HG02610 (cell line): ENCODE measurements at regions not wholly inside any gene's neighbourhood (a gene's known extent, or its start where the extent isn't known, plus 50 kb on each side); places are given as distances from the start of the nearest gene placed in this dataset.
A peak's percentile ranks its signal among the peaks of the same experiment; 100 is the strongest.
"Not testable (repeated sequence)": the region's sequence is repeated elsewhere in the genome, so short reads cannot be mapped to it uniquely, and the experiment has no call there.

Experiments used
- ATAC-seq: cut with Tn5 transposase; IDR thresholded peaks from one replicate; pipeline ENCODE4 v1.9.1; 2021; ENCODE audit warnings: mild to moderate bottlenecking, moderate library complexity; ENCODE audit not compliant: unreplicated experiment

DNA sequence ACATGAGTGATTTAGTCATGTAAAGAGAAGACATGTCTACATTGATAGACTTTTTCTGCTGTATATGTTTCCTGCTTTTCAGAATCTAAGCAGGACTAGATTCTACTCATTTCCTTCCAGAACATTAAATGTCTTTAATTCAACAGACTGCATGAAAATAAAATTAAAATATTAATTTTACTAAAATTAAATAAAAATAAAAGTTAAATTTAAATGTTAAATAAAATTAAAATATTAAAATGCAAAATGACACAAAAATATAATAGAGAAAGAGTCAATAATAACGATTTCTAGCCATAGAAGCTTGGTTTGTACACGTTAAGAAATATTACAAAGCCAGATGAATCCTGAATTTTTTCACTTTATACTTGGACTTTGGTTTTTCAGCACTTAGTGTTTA, 552.8 kb upstream of the NR5A2 start:
- ATAC-seq: no peak

GRCh38 chr1:199482426-199482825, 545.1 kb upstream of the NR5A2 start:
- no peak for ATAC-seq

DNA sequence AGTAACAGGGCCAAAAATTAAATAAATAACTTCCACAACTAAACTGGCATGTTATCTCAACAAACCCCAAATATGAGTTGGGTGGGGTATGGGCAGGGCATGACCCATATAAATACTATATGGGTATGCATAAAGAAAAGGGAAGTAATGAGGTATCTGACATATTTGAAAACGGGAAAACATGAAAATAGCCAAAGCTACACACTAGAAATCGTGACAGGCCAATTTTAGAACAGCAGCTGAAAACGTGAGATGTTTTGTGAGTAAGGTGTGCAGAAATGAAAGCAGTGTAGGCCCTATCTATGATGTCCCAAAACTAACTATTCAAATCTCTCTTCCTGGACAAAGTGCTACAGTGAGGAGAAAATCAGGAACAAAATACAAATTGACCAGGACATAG, 537.9 kb upstream of the NR5A2 start:
- no peak for ATAC-seq

GRCh38 chr1:199490769-199491527, 536.6 kb upstream of the NR5A2 start:
- no peak for ATAC-seq

DNA sequence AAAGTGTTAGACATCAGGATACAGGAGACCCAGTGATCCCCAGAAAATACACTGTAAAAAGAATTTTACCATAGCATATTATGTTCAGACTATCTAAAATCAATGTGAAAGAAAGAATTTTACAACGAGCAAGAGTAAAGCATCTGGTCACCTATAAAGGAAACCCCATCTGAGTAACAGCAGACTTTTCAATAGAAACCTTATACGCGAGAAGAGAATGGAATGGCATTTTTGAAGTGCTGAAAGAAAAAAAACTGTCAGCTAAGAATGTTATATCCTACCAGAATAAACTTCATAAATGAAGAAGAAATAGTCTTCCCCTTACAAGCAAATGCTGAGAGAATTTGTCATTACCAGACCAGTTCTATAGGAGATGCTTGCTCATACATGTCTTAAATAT, 532.1 kb upstream of the NR5A2 start:
- ATAC-seq: no peak

DNA sequence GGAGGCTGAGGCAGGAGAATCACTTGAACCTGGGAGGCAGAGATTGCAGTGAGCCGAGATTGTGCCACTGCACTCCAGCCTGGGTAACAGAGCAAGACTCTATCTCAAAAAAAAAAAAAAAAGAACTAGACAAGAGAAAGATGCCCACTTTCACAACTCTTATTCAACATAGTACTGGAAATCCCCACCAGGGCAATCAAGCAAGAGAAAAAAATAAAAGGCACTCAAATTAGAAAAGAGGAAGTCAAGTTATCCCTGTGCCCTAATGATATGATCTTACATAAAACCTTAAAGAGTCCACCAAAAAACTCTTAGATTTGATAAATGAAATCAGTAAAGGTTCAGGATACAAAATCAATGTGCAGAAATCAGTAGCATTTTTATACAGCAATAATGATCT, 528.7 kb upstream of the NR5A2 start:
- ATAC-seq: peak; percentile 63

DNA sequence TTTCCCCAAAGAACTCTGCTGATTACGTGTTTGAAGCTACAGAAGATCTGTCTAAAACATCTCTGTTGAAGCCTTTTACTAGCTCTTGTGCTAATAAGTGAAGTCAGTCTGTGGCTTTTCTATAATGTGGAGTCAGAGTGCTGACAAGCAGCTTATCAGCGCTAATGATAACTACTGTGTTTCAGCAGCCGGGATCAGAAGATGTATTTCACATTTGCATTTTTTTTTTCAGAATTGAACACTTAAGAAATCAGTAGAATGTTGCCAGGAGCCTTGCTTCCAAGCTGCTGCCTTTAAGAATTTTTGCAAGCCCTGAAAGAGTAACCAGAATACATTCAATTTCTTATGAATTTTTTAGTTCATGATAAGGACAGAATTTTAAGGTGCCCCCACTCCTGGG, 519.4 kb upstream of the NR5A2 start:
- ATAC-seq: no peak

DNA sequence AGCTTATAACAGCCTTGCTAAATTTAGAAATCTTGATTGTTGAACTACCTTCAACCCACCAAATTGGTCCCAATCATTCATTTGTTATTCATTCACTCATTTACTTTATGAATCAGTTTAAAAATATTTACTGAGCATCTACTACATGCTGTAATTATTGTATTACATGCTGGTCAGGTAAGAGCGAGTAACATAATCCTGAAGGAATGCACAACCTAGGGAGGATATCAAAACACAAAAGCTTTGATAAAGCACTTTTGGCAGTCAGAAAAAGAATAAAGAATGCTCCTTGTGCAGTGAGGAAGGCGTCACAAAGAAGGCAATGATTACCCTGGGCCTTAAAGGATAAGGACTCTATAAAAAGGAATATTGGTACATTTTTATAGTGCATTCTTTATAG, 518.9 kb upstream of the NR5A2 start:
- no peak for ATAC-seq

DNA sequence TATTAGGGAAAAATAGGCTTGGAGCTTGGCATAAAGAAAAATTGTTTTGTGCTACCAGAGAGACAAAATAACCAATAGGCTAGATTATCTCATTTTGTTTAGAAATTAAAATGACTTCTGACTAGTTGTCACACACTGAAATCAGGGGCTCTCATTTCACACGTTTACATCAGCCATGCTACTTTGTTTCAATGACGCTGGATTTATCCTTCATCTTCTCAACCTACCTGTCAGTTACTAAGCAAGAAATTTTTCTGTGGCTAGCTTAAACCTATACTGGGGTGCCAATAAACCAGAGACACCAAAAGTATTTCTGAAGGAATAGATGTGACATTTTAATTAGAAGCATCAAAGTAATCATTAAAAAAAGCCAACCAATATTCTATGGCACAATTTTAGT, 518.1 kb upstream of the NR5A2 start:
- ATAC-seq: no peak

DNA sequence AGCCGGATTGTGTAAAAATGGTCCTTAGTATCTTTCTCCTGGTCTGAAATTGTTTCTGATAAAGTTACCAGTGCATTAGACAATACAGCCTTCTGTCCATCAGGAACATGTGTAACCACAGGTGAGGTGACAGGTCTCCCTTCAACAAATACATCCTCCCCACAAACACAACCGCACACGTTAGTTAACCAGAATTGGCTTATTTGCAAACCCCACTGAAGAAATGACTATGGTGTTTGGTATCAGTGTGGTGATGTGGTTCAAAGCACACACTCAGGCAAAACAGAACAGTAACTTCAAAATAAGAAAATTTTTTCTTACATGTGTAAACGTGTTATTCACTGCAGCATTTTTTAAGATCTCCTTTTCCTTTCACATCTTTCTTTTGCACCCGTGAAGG, 517.2 kb upstream of the NR5A2 start:
- peak; percentile 98 for ATAC-seq

DNA sequence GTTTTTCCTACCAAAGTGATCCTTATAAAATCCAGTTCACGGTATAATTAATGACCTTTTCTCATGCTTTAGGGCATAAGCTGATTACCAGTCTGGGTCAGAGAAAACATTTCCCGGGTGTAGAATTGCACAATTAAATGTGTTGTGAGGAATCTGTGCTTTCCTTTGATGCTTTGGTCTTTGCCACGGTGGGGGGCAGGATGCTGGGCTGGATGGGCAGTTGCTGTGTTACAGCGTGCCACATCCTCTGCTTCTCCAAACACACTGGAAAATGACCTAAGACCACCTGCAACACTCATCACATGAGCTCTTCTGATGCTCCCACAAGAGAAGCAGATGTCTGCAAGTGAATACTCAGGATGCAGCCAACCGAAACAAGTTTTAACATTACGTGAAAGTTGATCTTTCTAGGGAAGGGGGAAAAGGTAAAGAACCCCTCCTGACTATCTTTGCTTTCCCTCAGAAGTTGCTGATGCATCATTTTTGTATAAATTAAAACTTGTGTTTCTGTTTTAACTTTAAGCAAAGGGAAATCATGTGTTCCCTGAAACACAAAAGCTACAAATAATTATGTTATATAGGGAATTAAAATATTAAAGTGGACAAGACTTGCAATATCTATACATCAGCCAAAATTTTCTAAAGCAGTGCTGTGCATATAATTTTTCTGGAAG, 515.3 kb upstream of the NR5A2 start:
- ATAC-seq: no peak

DNA sequence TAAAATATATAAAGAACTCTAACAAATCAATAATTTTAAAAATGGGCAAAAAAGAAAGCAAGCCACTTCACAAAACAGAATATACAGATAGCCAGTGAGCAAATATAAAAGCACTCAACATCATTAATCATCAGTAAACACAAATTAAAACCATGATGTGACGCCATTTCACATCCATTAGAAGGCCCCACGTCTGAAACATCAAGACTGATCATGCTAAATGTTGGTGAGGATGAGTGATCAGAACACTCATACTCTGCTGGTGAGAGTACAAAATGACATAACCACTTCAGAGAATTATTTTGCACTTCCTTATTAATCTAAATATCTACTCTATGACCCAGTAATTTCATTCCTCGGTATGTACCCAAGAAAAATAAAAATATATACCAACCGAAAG, 512.2 kb upstream of the NR5A2 start:
- ATAC-seq: no peak

GRCh38 chr1:199522338-199522737, 505.2 kb upstream of the NR5A2 start:
- no peak for ATAC-seq

DNA sequence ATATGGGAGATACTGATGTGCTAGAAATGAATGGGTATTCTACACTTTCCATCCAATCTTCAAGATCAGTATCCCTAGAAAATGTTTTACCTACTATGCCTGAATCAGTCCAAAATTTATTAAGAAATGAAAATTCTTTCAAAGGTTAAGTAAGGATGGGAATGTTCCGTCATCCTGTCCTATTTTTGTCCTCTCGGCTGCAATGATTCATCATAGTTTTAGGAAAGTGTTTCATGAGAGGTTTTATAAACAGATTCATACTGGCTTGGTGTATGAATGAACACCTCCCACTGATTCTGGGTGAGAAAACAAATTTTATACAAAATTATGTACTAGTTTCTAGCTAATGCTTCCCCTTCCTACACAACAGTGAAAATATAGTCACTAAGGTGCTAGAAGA, 504.6 kb upstream of the NR5A2 start:
- ATAC-seq: no peak

- no peak for ATAC-seq
Observed at GRCh38 chr1:199529324-199529723, 498.2 kb upstream of the NR5A2 start.

- ATAC-seq: not testable (repeated sequence)
Observed at GRCh38 chr1:199533361-199533760, 494.1 kb upstream of the NR5A2 start.

- no peak for ATAC-seq
Observed at GRCh38 chr1:199545780-199546179, 481.7 kb upstream of the NR5A2 start.

DNA sequence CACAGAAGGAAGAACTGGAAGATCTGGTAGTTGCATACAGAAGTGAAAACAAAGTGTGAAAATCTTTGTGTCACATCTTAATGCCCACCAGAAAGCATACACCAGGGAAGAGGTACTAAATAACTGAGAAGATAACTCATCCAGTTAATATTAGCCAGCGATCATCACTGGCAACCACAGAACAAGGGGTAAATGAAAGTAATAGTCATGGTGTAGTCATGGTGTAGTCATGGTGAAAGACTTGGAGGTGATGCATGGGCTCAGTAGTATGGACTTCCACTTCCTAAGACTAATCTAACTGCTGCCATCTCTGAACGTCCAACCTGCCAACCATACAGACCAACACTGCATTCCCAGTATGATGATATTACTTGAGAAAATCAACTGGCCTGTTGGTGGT, 481.2 kb upstream of the NR5A2 start:
- ATAC-seq: no peak

DNA sequence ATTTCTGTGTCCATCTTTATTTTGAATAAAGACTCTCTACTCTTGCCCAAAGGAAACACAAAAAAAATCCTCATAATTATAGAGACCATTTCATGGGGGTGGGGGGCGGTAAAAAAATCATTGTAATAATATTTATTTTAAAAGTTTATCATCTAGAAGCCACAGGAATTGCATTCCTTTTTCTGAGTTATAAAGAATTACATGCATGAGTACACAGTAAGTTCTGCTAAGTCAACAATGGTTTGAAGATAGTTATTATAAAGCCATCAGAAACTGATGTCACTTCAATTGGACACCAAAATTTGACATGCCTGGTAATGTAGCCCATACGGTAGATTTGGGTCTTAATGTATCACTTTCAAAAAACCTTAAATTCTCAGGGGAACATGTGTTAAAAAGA, 478.1 kb upstream of the NR5A2 start:
- no peak for ATAC-seq

- no peak for ATAC-seq
Observed at GRCh38 chr1:199550199-199551065, 477.1 kb upstream of the NR5A2 start.

DNA sequence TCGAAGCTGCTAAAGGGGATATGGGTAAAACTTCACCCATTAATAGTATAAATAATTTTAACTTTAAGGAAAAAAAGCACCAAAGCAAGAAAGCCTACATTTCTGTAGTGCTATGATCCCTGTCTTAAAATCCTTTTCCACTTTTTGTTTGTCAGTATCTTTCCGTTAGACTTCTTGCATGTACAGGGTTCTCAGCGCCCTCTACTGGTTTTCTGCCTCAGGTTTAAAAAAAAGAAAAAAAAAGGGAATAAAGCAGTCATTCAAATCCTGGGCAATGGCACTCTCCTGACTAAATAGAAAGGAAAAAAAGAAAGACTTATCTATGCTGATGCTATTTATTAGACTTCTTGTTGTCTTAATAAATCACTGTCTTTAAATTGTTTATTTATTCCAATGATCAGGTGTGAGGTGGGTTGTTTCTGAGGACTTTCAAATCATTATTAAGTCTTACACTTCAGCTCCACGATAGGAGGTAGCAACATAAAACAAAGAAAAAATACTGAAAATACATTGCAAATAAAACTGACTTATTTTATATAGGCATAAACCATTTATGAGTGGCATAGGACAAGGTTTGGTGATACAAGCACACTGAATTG, 475.4 kb upstream of the NR5A2 start:
- ATAC-seq: no peak
